ENCODE measurements at regions not wholly inside any gene's neighbourhood (a gene's known extent, or its start where the extent isn't known, plus 50 kb on each side); places are given as distances from the start of the nearest gene placed in this dataset.
"Not testable (repeated sequence)": the region's sequence is repeated elsewhere in the genome, so short reads cannot be mapped to it uniquely, and the experiment has no call there.

DNA sequence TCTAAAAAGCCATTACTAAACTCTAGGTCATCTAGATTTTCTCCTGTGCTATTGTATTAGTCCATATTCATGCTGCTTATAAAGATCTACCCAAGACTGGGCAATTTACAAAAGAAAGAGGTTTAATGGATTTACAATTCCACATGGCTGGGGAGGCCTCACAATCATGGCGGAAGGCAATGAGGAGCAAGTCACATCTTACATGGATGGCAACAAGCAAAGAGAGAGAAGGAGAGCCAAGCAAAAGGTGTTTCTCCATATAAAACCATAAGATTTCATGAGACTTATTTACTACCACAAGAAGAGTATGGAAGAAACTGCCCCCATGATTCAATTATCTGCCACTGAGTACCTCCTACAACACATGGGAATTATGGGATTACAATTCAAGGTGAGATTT lies 69.6 kb upstream of the CCDC6 start:
- DNase-seq (ENCODE audit: low read depth, low spot score), result not testable (repeated sequence)

DNA sequence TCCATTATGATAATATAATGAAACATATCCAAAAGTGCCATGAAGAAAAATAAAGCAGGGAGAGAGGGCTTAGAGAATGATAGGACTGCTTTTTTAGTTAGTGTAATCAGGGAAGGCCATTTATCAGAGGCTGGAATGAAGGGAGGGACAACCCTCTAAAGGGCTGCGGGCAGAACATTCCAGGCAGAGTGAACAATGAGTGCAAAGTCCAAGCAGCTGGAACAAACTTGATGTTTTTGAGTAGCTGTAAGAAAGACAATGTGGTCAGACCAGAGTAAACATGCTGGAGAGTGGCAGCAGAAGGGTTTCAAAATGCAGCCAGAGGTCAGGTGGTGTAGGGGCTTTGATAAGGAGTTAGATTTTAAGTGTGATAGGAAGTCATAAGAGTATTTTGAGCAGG lies 65.6 kb upstream of the CCDC6 start:
- peak; percentile 86 for DNase-seq (ENCODE audit: low read depth, low spot score)

DNA sequence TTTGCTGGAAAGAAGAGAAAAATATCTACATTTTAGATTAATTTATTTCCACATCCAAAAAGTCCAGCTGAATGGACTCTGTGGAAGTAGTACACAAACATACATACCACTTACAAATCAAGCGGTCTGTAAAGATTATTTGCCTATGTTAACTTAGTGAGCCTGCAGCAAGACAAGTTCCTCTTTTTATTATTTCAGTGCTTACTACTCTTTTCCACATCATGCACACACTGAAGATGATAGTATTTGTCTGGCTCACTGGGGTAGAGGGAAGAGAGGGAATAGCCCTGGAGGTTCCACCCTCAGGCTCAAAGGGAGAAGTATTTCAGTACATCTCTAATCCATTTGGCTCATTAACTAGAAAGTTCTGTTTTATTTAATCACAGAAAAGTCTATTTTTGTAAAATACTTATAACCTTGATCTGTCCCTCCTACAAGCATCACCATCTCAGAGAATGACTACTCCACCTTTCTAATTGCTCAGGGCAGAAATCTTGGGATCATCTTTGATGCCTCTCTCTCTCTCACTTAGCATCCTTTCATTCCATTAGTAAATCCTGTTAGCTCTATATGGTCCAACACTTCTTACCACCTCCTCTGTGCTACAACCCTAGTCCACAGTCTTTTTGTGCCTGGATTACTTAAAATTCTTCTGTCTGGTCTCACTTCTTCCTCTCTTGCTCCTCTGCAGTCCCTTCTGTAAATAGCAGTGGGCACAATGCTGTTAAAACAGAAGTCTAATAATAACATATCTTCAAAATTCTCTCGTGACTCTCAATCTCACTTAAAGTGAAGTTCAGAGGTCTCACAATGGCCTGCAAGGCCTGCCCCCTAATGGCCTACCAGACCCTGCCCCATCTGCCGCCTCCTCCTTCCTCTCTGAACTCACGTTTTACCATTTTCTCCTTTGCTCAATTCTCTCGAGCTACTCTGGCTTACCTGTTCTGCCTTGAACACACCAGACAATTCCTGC lies 64.3 kb upstream of the CCDC6 start:
- no peak for DNase-seq (ENCODE audit: low read depth, low spot score)

DNA sequence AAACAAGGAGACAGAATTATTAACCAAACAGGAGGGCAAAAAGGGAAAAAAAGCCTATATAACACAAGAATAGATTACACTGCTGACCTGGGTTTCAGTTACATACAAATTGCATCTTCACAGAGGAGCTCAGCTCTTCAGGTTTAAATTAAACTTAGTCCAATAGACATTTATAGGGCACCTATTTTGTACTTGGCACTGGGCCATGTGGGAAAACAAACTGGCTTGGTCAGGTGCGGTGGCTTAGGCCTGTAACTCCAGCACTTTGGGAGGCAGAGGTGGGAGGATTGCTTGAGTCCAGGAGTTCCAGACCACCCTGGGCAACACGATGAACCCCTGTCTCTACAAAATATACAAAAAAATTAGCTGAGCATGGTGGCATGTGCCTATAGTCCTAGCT lies 62.3 kb upstream of the CCDC6 start:
- DNase-seq (ENCODE audit: low read depth, low spot score), result no peak

DNA sequence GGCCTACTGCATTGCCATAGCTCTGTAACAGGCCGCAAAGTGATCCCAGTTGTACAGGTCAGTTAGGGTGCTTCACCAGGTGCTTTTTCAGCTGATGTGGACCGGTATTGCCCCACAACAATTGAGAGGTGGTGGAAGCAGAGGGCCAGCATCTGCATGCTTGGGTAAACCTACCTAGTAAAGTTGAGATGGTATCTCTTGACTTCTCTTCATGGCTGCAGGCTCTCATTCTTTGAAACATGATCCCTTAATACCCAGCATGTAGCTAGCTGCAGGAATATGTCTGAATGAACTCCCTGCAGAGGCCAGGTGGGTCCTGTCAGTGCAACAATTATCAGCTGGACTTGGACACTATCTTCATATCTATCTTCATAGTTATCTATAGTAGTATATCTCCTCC lies 60.7 kb upstream of the CCDC6 start:
- DNase-seq (ENCODE audit: low read depth, low spot score), result no peak

DNA sequence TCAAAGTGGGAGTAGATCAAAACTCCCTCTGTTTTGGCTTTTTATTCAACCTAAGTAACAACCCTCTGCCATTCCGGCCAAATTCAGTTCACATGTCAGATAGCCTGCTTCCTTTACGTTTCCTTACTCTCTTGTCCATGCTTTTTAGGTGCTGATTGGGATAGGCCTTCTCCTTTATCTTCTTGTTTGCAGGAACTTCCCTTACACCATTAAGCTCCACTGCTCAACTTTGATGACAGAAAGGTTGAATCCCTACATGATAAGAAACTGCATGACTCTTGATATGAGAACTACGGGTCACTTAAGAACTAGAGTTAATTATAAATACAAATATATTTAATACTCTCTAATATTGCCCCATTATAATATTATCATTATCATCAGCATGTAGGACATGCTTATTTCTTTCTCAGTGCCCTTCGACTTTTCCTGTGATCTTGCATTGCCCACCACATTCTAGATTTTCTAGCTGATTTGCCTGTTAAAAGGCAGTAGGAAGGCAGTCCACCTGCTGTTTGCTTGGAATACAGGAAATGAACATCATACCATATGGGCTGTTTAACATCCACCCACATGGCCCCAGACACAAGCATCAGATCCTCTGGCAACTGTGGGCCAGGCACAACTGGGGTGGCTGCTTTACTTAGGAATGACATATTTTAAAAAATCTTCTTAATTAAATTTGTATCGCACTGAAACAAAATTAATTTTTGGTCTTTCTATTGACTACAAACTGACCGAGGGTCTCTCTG lies 59.7 kb upstream of the CCDC6 start:
- no peak for DNase-seq (ENCODE audit: low read depth, low spot score)

DNA sequence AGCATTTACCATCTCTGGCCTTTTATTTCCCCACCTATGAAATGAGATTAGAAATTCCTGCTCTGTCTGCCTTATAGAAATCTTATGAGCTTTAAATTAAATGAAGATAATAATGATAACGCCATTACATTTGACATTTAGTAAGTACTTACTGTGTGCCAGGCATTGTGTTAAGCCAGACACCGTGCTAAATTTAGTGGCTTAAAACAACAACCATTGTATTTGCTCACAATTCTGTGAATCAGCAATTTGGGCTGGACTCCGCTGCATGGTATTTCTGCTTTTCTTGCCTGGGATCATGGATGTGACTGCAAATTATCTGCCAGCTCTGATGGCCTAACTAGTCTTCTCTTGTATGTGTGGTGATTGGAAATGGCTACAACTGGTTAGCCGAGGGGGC lies 56.4 kb upstream of the CCDC6 start:
- DNase-seq (ENCODE audit: low read depth, low spot score), result peak; percentile 22

DNA sequence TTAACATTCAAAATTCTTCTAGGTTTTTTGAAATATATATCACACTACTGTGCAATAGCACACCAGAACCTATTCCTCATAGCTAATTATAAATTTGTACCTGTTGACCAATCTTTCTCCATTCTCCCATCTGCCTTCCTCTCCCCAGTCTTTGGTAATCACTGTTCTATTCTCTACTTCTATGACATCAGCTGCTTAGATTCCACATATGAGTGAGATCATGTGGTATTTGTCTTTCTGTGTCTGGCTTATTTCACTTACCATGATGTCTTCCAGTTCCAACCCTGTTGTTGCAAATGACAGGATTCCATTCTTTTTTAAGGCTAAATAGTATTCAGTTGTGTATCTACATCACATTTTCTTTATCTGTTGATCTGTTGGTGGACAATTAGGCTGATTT lies 54.4 kb upstream of the CCDC6 start:
- DNase-seq (ENCODE audit: low read depth, low spot score), result no peak

DNA sequence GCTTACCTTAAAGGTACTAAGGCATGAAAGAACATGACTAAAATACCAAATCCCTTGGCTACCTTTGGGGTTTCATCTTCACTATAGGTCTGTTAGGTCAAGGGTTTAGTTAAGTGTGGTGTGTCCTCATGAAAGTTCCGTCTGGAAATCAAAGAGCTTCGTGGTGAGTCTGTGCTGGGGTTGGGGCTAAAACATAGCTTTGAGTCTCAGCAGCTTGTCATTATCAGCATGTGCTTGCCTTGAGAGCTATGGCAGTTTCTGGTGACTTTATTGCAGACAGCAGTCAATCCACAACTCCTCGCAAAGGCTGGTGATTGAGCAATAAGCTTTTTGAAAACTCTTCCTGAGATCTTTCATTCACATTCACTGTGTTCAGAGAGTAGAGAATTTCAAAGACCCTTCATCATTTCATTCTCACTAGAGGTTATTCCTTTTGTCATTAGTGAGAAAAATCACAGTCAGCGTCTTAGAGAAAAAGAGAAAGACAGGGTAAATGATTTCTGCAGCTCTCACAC lies 53.2 kb upstream of the CCDC6 start:
- no peak for DNase-seq (ENCODE audit: low read depth, low spot score)

DNA sequence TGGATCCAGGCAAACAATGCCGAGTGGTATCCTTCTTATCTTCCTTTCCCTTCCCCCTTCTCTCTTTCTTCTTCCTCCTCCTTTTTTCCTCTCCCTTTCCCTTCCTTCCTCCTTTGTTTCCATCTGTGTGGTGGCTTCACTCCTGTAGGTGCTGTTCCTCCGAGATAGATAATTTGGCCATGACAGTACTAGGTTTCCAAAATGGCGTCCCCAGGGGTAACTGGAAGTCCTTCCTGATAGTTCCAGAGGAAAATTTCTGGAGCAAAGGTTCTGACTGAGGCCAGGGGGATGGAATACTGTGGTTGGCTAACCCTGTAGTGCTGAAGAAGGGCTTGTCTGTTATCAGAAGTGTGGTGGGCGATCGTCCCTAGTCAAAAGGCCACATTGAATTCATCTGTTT lies 52.5 kb upstream of the CCDC6 start:
- DNase-seq (ENCODE audit: low read depth, low spot score), result no peak

DNA sequence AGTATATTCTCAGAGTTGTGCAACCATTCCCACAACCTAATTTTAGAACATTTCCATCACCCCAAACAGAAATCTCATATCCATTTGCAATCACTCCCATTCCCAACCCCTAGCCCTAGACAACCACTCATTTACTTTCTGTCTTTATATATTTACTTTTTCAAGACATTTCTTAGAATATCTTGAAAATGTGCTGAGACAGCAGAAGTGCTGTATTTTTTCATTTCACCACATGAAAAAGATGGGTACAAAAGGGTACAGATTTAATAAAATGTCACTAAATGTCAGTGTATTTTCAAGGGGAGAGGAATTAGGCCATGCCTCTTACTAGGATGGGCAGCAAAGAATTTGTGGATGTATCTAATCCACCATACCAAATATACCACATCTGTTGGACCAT lies 51.6 kb upstream of the CCDC6 start:
- no peak for DNase-seq (ENCODE audit: low read depth, low spot score)

All from astrocyte of the hippocampus (primary cell).